ENCODE measurements at regions not wholly inside any gene's neighbourhood (a gene's known extent, or its start where the extent isn't known, plus 50 kb on each side); places are given as distances from the start of the nearest gene placed in this dataset.

DNA sequence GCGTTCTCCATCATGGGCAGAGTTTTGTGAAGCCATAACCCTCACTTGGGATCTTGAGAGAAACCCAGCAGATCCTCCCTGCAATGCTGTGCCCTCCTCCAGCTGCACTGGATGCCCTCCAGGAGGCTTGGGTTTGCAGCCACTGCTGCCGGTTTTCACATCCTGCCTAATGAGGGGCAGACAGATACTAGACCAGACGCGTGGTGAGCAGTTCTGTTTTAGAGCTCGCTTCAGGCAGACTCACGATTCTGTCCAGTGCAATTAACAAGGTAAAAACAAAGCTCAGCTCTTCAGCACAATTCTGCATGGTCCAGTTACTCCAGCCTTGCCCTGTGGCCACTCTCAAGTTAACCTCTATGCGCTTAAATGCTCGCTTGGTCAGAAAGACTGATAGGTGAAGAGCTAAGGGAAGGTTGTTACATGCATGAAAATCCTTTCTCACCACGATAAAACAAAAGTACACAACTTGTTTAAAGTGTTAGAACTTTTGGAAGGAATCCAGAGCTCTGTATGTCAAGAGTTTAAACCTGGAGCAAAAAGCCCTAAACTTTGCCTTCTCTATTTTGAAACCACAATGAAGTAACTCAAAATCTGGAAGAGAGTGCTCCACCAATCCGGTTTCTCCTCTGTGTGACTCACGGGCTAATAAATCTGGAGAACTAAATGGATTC is 292.3 kb upstream of the FAT3 start:
- peak; percentile 48 for DNase-seq (ENCODE audit: low spot score)

DNA sequence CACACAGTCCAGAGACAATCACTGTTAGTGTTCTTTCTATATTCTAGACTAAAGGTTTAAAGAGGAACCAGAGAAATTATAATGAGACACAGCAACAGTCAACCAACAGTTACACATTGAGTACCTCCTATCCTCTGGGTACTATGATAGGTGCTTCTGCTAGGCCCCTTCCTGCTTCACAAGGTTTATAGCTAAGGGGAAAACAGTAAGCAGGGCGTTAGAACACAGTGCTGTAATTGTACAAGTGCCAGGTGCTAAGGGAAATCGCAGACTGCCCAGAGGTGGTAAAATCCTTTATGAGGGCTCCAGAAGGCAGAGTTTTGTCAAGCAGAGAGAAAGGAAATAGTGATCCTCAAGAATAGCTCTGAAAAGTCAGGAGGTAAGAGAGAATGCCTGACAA is 297.2 kb upstream of the FAT3 start:
- Histone ChIP-seq H3K27ac (ENCODE audit: low read depth, low read length, poor library complexity, severe bottlenecking) (no peak overlapping the region), H3K4me3 (ENCODE audit: low read depth, low read length, poor library complexity, severe bottlenecking) (no peak overlapping the region), H3K4me1 (ENCODE audit: insufficient read depth, low read length, poor library complexity, severe bottlenecking) (peaks cover 8% of the 10 kb centered on the region), H3K27me3 (replicated peaks; ENCODE audit: insufficient read depth, low read depth, low read length, poor library complexity) (no peaks in the 10 kb centered on the region), H3K36me3 (ENCODE audit: insufficient read depth, low read length, poor library complexity, severe bottlenecking) (no peaks in the 10 kb centered on the region), H3K9me3 (ENCODE audit: low read depth, low read length, poor library complexity, severe bottlenecking) (no peaks in the 10 kb centered on the region)
- TF ChIP-seq, protein P1, sequence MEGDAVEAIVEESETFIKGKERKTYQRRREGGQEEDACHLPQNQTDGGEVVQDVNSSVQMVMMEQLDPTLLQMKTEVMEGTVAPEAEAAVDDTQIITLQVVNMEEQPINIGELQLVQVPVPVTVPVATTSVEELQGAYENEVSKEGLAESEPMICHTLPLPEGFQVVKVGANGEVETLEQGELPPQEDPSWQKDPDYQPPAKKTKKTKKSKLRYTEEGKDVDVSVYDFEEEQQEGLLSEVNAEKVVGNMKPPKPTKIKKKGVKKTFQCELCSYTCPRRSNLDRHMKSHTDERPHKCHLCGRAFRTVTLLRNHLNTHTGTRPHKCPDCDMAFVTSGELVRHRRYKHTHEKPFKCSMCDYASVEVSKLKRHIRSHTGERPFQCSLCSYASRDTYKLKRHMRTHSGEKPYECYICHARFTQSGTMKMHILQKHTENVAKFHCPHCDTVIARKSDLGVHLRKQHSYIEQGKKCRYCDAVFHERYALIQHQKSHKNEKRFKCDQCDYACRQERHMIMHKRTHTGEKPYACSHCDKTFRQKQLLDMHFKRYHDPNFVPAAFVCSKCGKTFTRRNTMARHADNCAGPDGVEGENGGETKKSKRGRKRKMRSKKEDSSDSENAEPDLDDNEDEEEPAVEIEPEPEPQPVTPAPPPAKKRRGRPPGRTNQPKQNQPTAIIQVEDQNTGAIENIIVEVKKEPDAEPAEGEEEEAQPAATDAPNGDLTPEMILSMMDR (conservative IDR thresholded peaks at IDR 0.05; ENCODE audit: low read depth, low read length): no peak
- no peak for TF ChIP-seq EZH2 (IDR thresholded peaks at IDR 0.05; ENCODE audit: borderline replicate concordance, low read depth, low read length, poor library complexity, severe bottlenecking)
- ChIA-PET CTCF (no interaction called here), POLR2A (ENCODE audit: low non-redundant PET) (no interaction called here)
- intact Hi-C loops (cut with micrococcal nuclease; ENCODE audit: unreplicated experiment): no loop called here
- no peak for DNase-seq (ENCODE audit: low spot score)
- BruUV-seq (replicated peaks): no TSS peak

More for the DNA sequence above, 292.3 kb upstream of the FAT3 start:
- intact Hi-C loops (cut with micrococcal nuclease; ENCODE audit: unreplicated experiment): no loop called here
- H3K27me3 ChIP-seq (replicated peaks; ENCODE audit: insufficient read depth, low read depth, low read length, poor library complexity): no peaks in the 10 kb centered on the region
- ChIA-PET POLR2A (ENCODE audit: low non-redundant PET) (no interaction called here), CTCF (no interaction called here)
- peaks cover 13% of the 10 kb centered on the region for H3K4me1 ChIP-seq (ENCODE audit: insufficient read depth, low read length, poor library complexity, severe bottlenecking)
- H3K36me3 ChIP-seq (ENCODE audit: insufficient read depth, low read length, poor library complexity, severe bottlenecking): no peaks in the 10 kb centered on the region
- H3K4me3 ChIP-seq (ENCODE audit: low read depth, low read length, poor library complexity, severe bottlenecking): no peak overlapping the region
- H3K27ac ChIP-seq (ENCODE audit: low read depth, low read length, poor library complexity, severe bottlenecking): no peak overlapping the region
- no peaks in the 10 kb centered on the region for H3K9me3 ChIP-seq (ENCODE audit: low read depth, low read length, poor library complexity, severe bottlenecking)
- TF ChIP-seq, protein P1 (conservative IDR thresholded peaks at IDR 0.05; ENCODE audit: low read depth, low read length): no peak
- TF ChIP-seq EZH2 (IDR thresholded peaks at IDR 0.05; ENCODE audit: borderline replicate concordance, low read depth, low read length, poor library complexity, severe bottlenecking): no peak
- BruUV-seq (replicated peaks): no TSS peak

DNA sequence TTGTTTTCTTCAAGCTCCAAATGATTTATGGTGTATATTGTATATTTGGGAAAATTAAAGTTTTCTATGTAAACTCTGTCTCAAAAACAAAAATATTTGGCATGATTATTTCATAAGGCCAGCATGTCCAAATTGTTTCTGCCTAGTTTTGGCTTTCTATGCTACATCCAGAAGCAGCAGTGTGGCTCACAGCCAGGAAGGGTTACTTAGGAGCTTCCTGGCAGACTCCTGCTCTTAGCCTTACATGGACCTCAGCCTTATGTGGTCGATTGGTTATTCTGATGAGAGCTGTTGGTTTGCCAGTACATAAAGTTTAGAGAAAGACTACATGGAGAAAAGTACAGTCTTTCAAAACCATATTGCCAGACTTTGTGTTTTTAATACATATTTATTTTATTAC is 297.7 kb upstream of the FAT3 start:
- CTCF ChIA-PET: no interaction called here

More for the DNA sequence above, 297.7 kb upstream of the FAT3 start:
- BruUV-seq (replicated peaks): no TSS peak
- H3K36me3 ChIP-seq (ENCODE audit: insufficient read depth, low read length, poor library complexity, severe bottlenecking): no peaks in the 10 kb centered on the region
- POLR2A ChIA-PET (ENCODE audit: low non-redundant PET): no interaction called here
- no peaks in the 10 kb centered on the region for H3K27me3 ChIP-seq (replicated peaks; ENCODE audit: insufficient read depth, low read depth, low read length, poor library complexity)
- DNase-seq (ENCODE audit: low spot score): no peak
- H3K4me3 ChIP-seq (ENCODE audit: low read depth, low read length, poor library complexity, severe bottlenecking): no peak overlapping the region
- no peaks in the 10 kb centered on the region for H3K9me3 ChIP-seq (ENCODE audit: low read depth, low read length, poor library complexity, severe bottlenecking)
- intact Hi-C loops (cut with micrococcal nuclease; ENCODE audit: unreplicated experiment): no loop called here
- H3K27ac ChIP-seq (ENCODE audit: low read depth, low read length, poor library complexity, severe bottlenecking): no peak overlapping the region
- peaks cover 3% of the 10 kb centered on the region for H3K4me1 ChIP-seq (ENCODE audit: insufficient read depth, low read length, poor library complexity, severe bottlenecking)
- TF ChIP-seq, protein P1 (conservative IDR thresholded peaks at IDR 0.05; ENCODE audit: low read depth, low read length): no peak
- TF ChIP-seq EZH2 (IDR thresholded peaks at IDR 0.05; ENCODE audit: borderline replicate concordance, low read depth, low read length, poor library complexity, severe bottlenecking): no peak
